ENCODE measurements at regions not wholly inside any gene's neighbourhood (a gene's known extent, or its start where the extent isn't known, plus 50 kb on each side); places are given as distances from the start of the nearest gene placed in this dataset.

DNA sequence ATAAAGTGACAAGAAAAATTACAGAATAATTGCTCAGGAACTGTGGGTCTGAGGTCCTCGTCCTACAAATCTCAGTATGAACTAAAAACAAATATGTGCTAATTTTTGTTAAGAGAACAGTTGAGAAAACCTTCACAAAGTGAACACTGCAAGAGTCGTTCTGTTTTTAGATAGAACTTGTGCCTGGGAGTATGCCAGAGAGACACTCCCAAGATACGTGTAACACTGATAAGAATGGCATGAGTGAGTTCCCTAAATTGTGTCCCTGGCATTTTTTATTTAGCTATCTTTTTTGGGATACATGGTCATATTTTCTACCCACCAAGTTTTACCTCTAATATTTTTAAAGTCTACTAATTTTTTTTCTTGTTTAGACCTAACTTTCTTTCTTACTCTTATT lies 860.0 kb upstream of the NR2F2 start:
- no peak for DNase-seq

DNA sequence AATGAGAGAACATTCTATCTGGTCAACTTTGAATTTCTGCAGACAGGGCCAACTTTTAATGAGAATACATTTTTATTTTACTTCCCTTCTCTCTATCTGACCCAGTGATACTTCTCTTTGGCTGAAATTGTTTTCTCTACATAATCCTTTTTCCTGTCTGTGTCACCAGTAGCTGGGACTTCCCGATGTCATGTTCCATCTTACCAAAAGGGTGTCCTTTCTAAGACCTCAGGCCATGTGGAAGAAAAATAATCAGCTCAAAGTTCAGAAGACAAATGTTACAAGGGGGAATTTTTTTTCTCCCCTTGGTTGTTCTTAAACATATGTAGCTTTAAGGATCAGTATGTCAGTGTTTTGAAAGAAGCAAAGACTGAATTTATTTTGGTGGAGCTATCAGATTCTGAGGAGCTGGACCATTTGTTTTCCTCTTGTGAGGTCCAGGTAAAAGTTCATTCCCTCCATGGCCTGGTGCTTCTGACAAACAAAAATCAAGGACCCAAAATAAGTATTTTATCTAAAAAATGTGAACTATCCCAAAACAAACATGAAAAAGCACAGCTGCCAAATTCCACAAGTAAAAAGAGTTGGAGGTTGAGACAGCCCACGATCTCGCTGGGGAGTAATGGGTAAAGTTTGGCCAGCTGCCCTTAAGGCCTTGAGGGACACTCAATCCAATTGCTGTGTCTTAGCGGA lies 859.4 kb upstream of the NR2F2 start:
- no peak for DNase-seq

DNA sequence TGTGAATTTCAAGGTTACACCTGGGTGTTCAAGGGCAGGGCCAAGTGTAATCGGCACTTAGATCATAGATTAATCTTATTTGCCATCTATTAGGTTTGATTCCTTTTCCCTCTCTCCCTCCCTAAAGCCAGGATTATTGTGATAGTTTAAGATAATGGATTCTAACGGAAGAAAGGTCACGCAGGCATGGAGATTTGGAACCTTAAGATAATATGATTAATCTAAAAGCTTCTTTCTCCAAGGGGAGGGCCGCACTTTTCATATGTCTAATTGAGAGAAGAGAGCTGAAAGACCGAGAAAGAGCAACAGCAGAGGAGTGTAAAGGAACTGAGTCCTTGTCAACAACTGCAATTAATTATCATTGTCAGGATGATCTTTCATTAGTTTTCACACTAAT lies 858.8 kb upstream of the NR2F2 start:
- DNase-seq, result no peak

DNA sequence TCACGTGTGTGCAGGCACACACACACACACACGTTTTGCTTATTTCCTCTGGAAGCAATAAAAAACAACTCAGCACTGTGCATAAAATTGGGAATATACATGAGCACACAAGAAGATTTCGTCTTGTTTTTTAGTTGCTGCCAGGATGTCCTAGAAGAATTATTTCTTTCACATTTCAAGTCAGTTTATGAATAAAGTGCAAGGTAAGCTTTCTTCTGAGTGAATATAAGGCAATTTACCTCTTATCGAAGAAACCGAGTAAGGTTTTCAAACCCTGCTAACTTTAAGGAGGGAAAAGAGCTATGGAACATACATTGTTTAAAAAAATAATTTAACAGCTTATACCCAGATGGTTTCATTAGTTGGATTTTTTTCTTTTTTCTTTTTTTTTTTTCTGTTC lies 855.4 kb upstream of the NR2F2 start:
- DNase-seq, result no peak

DNA sequence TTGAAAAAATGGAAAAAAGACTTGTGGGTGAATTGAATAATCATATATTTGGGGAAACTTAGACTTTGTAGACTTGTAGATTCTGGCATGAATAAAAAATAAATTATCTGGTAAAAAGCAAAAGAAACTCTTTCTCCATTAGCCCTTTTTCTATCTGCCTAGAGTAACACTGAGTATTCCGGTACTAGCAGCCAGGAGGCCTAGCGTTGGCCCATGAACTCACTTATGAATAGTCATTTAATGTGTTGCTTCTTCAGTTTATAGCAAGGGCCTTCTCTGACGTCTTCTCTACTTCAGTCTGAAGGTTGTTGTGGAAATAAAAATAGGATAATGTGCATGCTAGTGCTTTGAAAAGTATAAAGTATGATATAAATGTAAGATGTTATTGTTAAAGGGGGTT lies 851.2 kb upstream of the NR2F2 start:
- DNase-seq, result no peak

DNA sequence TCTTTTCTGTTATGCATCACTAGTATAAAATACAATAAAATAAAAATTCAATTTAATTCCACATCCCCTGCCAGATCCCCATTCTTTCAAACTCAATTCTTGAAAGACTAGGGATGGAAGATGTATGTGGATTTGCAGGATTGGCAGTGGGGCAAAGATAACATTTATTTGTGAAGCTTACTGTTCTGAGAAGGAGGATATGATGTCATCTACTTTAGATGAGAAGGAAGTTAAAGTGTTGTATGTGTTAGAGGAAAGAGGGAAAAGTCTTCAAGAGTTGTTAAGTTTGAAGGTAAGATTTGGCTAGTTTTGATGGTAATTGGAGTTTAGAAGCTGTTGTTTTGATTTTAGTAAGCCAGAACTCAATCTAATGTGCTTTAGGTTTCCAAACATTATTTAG lies 845.1 kb upstream of the NR2F2 start:
- no peak for DNase-seq

DNA sequence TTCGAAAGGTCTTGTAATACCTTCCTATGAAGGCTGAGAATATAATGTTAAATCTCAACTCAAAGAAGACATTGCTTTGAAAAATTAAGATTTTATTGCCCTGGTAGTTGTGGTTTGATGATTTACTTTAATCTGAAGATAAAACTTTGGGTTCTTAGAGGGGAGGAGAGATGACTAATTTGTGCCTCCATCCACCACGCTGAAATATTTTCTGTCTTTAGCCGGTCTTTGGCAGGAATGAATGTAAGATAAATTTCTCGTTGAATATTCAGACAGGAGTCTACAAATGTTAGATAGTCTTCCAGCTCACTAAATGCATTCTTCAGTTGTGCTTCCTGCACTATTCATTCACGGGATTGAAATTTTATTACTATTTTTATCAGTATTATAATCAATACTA lies 844.3 kb upstream of the NR2F2 start:
- DNase-seq, result no peak

DNA sequence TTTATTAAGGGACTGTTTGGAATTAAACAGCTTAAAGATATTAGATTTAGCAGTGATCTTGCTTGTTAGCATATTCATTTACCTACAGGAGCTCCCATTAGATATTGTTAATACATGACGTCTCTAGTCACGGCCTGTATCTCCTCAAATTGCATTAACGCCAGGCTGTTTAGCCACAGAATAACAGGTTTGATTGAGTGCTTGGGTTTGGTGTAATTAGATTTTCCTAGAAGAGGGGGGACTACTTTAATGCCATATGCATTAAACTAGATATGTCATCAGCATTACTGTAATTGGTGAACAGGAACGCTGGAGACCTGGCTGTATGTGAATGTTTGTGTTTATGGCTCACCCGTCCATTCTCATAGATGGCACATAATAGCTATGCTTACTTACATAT lies 841.4 kb upstream of the NR2F2 start:
- no peak for DNase-seq

DNA sequence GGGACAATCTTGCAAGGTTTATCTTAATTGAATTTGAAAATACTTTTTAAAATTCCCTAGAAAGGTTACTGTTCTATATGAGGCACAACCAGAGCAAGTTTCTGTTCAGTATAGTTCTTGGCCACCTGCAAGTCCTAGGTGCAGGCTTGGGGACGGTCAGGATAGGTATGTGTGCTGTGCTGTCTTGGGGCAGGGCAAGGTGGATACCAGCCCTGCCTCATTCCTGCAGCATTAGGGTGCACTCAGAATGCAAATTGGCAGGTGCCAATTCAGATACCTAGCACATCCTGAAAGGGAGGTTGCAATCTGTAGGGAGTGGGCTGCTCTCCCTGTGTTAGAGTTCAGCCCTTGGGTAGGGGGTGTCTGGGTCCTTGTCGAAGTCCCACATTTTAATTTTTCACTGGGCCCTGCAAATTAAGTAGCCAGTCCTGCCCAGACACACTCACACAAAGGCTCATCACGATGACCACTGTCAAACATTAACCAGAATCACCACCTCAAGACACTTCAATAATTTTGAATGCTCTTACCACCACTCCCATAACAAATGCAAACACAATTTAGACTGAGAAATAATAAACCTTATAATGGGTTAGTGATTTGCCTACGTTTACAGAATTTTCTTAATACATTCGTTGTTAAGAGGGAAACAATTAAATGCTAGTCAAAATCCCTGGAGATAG lies 838.0 kb upstream of the NR2F2 start:
- DNase-seq, result no peak

DNA sequence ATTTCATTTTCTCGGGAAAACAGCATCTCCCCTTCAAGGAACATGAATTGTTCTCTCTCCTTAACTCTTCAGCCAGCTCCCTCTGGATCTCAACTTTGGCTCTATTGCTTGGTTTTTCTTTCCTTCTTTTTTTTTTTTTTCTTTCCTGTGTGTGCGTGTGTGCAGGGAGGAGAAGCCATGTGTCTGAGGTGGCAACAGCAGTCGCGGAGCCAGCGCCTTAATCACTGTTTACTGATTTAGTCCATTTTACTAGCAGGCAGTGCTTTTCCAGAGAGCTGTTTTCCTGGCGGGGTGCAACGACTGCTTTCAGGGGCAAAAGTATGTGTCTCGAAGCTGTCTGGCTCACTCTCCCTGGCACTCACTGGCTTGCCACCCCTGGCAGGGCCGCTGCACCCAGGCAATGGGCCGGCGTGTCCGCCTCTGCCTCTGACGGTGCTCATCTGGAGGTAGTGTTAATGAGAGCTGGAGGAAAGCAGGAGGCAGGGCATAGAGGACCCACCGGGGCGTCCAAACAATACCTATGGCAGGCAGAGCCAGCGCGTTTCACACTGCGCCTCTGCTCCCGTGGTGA lies 835.4 kb upstream of the NR2F2 start:
- DNase-seq, result no peak

DNA sequence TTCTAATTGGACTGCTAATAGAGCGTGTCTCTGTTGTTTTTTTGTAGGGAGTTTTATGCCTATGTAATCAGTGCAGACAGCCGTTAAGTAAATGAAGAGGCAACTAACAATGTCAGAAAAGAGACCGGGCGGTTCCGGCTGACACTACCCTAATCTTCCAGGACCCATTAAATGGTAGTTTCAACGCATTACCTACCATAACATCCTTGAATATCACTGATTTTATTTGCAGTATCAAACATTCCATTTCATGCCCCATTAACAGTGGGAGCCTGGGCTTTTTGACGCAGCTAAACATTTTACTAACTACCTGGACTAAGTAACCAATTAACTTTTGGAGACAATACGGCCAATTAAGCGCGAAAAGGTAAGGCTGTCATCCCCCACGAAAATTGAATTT lies 832.9 kb upstream of the NR2F2 start:
- no peak for DNase-seq

DNA sequence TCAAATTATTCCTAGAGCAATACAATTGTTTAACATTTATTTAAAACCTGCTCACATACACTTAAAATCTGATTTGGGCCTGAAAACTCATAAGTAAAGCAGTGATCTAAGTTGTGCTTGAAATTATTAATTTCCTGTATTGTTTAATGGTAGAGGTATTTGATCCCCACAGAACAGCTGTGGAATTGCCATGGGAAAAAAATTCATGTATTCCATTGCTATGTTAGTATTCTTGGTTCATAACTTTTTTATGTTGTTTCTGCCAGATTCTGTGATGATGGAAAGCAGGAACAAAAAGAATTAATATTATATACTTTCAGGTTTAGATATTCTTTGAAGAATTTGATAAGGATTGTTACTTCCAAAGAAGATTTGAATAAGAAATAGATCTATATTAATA lies 831.5 kb upstream of the NR2F2 start:
- no peak for DNase-seq

DNA sequence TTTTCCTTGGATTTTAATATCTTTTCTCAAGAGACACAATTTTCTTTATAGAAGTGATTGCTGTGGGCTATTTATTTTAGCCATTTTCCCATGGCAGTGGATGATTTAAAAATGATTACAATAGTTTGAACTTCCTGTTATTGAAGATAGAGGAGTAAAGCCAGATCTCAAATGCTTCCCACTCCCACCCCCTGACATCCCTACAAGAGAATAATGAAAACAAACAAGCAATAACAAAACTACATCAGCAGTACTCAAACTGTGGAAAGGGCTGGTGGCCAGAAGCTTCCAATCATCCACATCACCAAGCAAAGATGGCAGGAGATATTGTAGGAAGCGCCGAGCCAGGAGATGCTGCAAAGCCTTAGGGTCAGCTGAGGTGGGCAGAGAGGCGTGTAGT lies 831.1 kb upstream of the NR2F2 start:
- no peak for DNase-seq

DNA sequence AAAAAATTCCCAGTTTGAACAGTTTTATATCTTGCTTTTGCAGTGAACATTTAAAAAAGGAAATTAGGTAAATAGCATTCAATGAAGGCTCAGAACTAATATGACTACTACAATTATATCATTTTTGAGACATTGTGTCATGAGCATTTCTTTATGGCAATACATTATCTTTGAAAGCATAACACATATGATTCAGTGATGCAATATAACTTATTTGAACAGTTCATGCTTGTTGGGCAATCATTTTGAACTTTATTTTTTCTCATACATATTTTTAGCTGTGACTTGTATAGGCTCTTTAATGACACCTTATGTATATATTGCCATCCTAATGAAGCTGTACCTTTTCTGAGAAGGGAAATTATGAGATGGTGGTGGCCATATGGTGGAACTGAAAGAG lies 828.6 kb upstream of the NR2F2 start:
- no peak for DNase-seq

DNA sequence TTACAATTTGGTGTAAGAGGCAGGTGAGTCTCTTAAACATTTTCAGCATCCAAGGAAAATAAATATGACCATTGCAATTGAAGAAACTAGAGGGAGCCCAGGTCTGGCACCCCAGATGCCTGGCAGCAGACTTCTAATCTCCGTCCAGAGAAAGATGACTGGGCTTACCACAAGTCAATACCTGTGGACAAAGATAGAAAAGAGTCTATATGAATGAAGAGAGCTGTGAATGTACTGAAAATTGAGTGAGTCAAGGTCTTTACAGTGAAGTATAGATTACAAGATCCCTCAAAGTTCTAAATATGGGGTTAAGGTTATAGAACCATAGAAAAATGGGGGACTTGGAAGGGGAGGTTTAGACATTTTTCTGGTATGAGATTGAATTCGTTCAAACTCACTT lies 827.4 kb upstream of the NR2F2 start:
- DNase-seq, result no peak

DNA sequence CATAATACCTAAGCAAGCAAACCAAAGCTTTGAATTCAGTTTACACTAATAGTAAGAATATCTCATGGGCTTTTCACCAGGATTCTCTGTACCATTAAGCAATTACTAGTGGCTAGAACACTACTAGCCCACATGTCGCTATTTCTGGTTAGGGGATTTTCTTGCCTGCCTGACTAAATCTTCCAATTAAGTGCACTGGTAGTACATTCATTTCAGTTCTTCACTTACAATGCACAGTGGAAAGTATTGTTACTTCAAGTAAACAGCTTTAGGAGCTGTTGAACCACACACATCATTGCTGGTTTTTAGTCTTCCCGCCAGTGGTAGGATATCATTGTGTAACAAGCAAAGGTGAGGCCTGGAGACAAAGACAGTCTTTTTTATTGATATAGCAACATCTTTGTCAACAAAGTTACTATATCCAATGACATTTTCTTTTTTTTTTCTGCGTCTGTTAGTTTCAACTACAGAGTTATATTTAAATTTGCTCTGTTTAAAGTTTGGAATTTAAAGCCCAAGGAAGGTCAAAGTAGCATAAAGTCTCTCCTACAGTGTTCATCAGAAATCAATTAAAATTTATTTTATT lies 826.8 kb upstream of the NR2F2 start:
- no peak for DNase-seq

DNA sequence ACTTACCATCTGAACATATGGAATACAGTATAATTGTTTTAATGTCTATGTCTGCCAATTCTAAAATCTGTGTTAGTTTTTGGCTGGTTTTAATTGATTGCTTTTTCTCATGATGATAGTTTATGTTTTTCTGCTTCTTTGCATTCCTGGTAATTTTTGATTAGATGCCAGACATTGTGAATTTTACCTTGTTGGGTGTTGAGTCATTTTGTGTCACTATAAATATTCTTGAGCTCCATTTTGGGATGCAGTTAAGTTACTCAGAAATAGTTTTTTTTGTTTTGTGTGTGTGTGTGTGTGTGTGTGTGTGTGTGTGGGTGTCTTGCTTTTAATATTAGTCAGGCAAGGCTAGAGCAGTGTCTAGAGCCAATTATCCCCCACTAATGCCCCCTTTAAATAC lies 818.8 kb upstream of the NR2F2 start:
- DNase-seq, result no peak

DNA sequence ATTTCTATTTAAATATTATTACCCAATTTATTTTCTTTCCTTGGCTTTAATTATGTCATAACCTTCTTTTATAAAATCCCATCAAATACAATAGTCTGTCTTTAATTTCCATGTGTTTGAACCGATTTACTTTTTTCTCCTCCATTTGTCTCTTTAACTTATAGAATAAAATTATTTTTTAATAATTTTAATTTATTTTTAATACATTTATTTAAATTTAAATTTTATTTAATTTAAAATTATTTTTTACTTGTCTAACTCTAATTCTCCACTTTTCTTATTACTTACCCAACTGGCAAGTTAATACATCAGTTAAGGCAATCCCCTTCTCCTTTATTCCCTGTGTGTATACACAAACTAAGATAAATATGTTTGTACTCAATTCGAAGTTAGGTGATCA lies 817.6 kb upstream of the NR2F2 start:
- no peak for DNase-seq

DNA sequence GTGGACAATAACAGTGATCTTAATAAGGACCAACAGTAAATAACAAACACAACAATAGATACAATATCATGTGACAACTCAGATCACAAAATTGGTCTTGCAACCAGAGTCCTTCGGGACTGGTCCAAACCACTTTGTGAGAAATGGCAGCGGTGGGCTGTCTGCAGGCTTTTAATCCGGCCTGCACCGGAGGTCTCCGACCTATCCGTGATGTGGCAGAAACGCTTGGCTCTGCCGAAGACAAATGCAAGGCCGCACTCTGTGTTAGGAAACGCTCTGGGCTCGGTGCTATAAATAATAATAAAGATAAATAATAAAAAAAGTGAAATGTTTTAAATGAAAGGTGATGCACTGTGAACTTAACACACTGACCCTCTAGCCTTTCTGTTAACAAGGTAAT lies 810.6 kb upstream of the NR2F2 start:
- no peak for DNase-seq

DNA sequence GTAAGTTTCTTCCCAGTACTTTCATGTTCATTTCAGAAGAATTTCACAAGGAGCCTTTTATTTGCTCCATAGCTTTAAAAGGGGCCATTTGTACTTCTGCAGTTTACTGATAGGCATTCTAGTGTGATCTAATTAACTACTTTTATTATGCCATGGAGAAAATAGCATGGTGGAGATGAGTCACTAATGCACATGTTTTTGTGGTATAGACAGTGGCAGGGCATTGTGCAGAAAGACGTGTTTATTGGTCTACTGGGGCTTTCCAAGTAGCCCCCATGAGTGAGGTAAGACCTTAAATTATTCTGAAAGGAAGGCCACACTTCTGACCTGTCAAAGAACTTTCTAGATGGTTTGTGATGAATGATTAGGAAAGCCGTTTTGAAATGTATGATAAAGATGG lies 810.0 kb upstream of the NR2F2 start:
- DNase-seq, result no peak

DNA sequence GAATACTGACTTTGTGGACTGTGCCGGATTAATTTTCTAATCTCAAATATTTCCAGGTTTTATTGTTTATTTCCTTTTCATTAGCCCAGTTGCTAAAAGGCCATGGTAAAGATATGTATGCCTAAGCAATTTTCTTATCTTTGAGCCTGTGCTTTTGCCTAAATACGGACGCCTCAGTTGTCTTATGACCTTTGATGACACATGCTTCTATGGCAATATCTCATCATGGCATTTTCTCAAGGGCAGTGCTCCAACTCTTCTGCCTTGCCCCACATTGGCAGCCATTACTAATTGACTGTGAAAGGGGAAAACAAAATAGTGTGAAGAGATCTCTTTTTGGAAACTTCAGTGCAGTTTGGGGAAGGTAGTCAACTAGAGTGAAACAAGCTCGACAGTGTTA lies 809.6 kb upstream of the NR2F2 start:
- no peak for DNase-seq

DNA sequence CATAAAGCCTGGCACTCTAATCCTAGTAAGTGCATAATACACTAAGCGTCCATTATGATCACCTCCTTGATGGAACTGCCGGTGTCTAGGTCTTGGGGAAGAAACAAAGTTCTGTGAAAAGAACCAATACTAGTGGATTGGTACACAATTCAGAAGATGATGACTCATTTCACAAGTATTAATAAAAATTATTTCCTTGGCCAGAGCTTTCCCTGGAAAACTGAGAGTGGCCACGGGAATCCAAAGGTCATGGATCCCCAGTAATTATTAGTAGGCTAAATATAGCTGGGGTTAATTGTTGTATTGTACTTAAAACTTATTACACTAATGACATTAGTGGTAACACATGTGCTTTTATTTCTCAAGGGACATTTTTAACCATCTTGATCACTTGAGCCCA lies 808.0 kb upstream of the NR2F2 start:
- no peak for DNase-seq

DNA sequence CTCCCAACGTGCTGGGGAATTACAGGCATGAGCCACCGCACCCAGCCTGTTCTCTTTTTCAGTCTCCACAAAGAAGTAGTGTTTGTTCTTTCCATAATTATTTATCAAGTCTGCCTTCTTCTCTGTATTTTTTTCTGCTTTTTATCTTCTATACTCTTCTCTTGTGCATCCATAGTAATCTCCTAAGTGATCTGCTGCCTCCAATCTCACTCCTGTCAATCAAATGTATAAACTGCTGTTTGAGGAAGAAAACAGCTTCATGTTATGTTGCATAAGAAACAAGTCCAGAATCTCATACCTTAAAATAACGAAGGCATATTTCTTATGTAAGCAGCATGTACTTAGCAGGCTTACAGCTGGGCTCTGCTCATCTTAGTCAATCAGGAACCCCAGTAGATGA lies 801.6 kb upstream of the NR2F2 start:
- DNase-seq, result no peak

DNA sequence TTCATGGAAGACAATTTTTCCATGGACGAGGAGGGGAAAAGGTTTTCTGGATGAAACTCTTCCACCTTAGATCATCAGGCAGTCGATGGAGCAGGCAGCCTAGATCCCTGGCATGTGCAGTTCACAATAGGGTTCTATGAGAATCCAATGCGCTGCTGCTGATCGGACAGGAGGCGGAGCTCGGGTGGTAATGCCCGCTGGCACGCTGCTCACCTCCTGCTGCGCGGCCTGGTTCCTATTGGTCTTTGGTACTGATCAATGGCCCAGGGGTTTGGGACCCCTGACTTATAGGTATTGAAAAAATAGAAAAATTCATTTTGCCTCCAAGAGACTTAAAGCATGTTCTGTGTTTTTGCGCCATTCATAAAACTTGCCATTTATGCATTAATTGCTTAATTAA lies 793.9 kb upstream of the NR2F2 start:
- DNase-seq, result no peak

DNA sequence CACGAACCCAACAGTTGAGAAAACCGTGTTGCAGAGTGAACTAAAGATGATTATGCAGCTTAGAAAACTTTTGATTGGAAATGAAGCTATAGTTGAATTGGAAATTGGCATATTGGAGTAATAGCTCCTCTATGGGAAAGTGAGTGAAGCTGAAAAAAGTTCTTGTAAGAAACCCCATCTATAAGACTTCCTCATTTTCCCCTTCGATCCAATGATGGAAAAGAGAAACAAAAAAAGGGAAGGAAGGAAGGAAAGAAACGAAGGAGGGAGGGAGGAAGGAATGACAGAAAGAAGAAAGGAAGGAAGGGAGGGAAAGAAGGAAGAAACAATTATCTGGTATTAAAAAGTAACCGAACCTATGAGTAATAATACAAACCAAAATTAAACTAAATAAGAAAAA lies 791.8 kb upstream of the NR2F2 start:
- DNase-seq, result no peak

Measured in inflammatory macrophage treated with lipopolysaccharide for 4 hours (primary cell).